ENCODE measurements at regions not wholly inside any gene's neighbourhood (a gene's known extent, or its start where the extent isn't known, plus 50 kb on each side); places are given as distances from the start of the nearest gene placed in this dataset.
A peak's percentile ranks its signal among the peaks of the same experiment; 100 is the strongest.
"Not testable (repeated sequence)": the region's sequence is repeated elsewhere in the genome, so short reads cannot be mapped to it uniquely, and the experiment has no call there.

GRCh38 chr20:48492015-48492714 is 335.6 kb downstream of the PREX1 start:
- no peak for DNase-seq (ENCODE audit: low spot score)
- FAIRE-seq = no peak

DNA sequence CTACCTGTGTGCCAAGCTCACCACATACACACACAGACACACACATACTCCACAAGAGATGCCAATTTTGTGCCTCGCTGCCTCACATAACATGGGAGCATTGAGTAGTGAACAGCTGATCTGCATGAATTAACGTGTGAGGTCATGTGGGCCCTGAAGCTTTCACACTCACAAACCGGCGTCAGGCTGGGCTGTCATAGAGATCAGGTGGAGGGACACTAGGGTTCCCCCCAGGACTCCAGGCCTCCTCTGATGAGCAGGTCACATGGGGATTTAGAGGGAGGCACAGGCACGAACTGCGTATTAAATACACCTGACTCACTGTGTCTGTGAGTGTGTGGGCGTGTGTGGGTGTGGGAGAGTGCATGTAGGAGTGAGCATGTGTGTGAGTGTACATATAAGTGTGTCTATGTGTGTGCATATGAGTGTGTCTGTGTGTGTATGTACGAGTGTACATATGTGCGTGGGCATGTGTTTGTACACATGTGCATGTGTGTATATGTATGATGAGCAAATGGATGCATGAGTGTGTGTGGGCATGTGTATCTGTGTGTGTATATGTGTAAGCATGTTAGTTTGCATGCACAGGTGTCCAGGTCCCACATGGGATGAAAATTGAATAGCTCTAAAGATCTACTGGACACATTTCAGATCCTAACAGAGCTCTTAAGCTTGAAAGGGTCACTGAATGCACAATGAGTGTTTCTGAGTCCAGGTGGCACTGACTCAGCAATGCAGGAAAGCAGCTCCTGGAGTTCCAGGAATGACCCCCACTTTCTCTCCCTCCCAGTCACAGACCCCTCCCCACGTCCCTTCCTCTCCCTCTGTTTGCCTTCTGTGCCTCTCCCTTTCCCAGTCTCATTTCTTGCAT is 336.6 kb downstream of the PREX1 start:
- FAIRE-seq (peak; percentile 30), DNase-seq (ENCODE audit: low spot score) (no peak)

DNA sequence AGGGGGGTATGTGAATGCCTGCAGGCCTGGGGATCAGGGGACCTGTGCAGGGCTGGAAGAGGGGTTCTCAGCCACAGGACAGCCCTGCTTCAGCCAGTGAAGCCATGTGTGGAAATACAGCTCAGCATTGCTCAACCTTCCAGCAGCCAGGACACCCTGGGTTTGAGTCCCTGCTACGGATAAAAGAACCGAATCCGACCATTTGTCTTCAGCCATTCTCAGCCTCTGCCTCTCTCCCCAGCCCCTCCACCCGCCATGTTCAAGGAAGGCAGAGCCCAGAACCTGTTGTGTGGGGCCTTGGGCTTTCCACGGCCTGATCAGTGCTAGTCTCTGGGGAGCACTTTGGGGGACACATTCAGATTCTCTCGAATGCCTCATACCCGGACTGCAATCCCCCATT is 337.5 kb downstream of the PREX1 start:
- not testable (repeated sequence) for DNase-seq (ENCODE audit: low spot score); FAIRE-seq

DNA sequence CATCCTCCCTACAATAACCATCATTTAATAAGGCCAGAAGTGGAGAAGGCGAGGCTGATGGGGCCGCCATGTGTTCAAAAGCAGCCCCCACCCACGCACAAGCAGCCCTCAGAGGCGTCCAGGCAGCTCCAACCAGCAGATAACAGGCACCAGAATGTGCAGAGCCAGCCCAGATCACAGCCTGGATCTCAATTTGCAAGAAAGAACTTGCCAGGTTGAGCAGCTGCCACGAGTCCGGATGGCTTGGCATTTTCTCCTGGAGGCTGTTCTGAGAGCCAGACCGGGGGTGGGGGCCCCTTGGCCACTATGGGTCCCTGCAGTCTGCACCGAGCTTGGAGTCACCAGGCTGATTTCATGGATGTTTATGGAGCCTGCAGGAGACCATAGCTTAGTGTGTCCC is 338.1 kb downstream of the PREX1 start:
- FAIRE-seq = no peak
- DNase-seq (ENCODE audit: low spot score) = no peak

GRCh38 chr20:48489046-48489463 is 338.7 kb downstream of the PREX1 start:
- DNase-seq (ENCODE audit: low spot score) = no peak
- no peak for FAIRE-seq

DNA sequence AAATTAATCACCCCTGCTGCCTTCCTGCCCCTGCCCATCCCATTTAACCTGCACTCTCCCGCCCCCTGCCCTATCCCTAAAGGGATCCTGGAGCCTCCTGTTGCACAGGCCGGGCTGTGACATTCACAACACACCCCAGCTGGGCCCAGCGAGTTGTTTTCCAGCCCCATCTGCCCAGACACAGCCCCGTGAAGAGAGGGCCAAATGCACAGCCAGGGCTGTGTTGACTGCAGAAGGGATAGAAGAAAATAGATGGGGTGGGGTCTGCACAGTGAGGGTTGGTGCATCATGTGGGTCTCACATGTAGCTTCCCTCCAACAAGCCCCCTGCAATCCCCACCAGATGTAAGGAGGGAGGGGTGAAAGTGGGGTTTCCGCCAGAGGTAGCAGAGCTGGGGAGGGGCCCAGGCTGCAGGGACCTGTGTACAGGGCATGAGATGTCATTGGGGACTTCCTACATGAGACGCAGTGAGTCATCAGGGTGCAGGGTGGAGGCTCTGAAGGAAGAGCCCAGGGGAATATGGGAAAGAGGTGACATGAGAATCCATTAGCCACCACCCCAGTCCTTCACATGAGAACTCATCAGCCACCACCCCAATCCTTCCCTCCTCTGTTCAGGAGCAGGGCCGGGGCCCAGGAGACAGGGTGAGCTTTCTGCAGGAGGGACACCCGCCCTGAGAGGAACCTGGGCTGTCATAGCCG is 339.3 kb downstream of the PREX1 start:
- not testable (repeated sequence) for DNase-seq (ENCODE audit: low spot score)

DNA sequence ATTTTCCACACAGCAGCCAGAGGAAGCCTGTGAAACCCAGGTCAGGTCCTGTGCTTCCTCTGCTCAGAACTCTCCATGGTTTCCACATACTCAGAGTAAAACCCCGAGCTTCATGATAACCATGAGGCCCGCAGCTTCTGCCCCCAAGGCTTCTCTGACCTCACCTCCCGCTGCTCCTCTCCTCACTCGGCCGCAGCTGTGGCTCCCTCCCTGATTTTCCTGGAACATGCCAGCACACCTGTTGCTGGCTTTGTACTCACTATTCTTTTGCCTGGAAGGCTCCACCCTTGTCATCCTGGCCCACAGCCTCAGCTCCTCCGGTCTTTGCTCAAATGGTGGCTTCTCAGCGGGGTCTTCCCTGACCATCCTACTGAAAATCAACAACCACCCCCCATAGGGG is 341.7 kb downstream of the PREX1 start:
- no peak for DNase-seq (ENCODE audit: low spot score)
- no peak for FAIRE-seq

More for the DNA sequence above, 339.3 kb downstream of the PREX1 start:
- FAIRE-seq = not testable (repeated sequence)

DNA sequence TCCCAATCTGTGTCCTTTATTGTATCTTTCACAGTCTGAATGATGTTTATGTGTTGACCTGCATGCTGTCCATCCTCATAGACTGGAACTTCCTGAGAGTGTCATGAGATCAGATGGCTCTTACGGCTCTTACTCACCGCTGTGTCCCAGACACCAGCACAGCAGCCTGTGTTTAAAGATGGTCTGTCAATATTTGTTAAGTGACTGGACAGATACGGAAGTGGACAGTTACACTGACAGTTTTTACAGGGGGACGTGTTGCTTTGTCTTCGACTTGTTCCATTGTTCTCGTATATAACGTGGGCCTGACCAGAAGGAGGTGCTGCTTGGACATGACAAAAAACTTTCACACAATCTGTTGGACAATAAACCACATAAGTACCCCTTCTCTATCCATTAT is 342.6 kb downstream of the PREX1 start:
- FAIRE-seq; DNase-seq (ENCODE audit: low spot score): not testable (repeated sequence)

DNA sequence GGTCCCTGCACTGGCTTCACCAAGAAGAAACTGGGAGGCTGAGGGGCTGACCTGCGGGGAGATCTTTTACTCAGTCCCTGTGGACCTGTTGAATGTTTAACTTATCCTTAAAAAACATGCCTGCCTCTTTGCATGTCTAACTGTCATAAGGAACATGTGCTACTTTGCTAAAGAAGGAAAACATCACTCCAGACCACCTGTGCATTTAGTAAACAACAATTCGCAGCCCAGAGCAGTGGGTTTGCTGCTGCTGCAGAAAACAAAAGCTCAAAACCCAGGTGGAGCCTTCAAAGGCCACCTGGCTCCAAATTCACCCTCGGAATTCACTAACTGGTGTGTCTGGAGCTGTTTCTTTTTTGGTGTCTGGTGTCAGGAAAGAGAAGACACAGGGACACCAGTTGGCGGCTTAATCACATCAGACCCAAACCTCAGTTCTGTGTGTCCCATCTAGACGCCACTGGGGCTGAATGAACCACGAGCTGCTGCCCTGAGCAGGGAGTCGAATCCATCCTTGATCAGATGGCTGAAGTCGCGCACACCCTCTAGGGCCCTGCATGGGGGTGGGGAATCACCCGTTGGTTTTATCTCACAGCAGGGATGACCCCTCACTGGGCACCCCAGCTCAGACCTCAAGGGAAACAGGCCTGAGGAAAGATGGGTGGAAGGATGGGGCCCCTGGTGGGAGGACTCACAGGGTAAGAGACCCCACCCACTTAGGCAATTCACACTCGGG is 344.3 kb downstream of the PREX1 start:
- FAIRE-seq (no peak), DNase-seq (ENCODE audit: low spot score) (no peak)

DNA sequence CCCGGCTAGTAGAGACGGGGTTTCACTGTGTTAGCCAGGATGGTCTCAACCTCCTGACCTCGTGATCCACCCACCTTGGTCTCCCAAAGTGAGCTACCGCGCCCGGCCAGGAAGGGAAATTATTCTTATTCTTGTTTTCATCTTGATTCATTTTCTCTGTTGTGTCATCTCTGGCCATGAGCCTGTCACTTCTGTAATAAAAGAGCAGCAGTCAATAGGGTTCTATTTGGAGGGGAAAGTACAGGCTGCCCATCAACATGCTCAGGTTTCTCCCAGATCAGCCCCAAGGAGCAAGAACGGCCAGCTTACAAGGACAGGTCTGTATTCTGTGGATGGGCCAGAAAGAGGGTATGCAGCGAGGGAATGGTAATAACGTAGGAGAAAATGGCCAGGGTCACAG is 345.0 kb downstream of the PREX1 start:
- DNase-seq (ENCODE audit: low spot score) (no peak), FAIRE-seq (no peak)

DNA sequence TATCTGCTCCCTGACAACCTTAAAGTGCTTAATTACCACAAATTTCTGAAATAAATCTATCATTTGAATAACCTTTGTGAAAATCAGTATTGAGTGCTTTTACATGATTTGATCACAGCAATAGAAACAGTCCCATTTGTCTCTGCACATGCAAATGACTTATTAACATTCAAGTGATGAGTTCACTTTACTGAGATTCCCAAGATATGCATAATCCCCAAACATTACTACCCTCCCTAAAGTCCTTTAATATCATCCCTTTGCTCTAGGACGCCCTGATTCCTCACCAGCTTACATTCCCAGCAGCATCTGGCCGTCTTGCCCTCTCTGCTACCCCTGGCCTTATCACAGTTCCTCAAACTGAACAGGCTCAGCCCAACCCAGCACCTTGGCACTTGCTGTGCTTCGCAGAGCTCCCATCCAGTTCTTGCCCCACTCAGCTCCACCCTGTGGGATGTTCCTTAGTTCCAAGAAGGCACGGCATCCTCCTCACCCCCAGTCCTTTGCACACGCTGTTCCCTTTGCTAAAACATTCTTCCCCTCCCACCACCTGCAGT is 347.5 kb downstream of the PREX1 start:
- FAIRE-seq = no peak

DNA sequence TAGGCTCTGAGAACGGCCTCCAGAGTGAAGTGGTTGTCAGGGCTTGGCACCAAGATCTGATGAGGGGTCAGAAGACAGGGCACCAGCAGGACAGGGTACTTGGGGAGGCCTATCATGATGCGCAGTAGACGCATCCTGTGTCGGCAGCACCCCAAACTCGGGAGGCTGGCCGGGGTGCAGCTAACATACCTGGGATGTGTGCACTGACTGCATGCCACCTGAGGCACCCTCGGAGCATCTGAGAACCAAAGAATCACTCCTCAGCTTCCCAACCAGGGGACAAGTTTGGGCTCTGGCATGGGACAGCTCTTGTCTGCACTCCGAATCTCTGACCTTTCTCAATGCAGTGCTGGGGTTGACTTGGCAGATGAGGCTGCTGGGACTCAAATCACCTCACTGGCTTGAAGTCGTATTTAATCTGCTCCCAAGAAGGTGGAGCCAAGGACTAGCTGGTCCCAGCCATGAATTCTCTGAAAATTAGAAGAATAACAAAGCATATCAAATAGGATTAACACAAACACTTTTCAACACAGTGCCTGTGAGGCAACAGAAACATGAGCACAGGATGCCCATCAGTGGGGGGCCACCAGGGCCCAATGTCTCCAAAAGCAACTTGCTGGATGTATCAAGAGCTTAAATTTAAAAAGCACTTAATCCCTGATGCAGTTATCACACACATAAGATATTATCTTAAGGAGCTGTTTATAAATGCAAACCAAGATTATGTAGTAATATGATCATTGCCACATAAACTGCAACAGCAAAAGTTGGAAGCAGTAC is 348.8 kb downstream of the PREX1 start:
- DNase-seq (ENCODE audit: low spot score) (no peak), FAIRE-seq (no peak)

More for the DNA sequence above, 347.5 kb downstream of the PREX1 start:
- no peak for DNase-seq (ENCODE audit: low spot score)

DNA sequence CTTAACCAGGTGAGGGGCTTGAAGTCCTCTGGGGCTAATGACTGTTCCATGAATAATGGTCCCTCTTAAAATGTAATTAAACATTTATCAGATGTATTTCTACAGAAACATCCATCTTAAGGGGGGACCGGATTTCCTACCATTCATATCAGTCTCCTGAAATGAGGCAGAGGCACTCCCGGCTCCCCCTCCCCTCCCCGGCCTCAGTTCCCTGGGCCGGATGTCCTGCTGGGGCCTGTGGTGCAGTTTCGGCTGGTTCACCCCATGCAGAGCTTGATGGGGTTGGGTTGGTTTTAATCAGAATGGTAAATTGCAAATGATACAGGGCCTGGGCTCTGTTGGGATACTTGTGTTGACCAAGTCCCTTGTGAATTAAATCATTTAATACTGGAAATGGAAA is 349.4 kb downstream of the PREX1 start:
- no peak for DNase-seq (ENCODE audit: low spot score)
- no peak for FAIRE-seq

DNA sequence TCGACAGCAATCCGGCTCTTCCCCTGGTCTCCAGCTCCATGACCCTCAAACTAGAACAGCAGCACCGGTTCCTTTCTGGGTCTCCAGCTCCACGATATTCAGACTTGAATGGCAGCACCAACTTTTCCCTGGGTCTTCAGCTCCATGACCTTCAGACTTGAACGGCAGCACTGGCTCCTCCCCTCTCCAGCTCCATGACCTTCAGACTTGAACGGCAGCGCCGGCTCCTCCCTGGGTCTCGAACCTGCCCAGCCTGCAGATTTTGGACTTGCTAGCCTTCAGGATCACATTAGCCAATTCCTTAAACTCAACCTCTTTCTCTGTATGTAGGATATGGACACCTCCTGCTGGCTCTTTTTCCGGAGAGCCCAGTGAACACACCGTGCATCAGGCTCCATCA is 350.9 kb downstream of the PREX1 start:
- no peak for DNase-seq (ENCODE audit: low spot score)
- no peak for FAIRE-seq

DNA sequence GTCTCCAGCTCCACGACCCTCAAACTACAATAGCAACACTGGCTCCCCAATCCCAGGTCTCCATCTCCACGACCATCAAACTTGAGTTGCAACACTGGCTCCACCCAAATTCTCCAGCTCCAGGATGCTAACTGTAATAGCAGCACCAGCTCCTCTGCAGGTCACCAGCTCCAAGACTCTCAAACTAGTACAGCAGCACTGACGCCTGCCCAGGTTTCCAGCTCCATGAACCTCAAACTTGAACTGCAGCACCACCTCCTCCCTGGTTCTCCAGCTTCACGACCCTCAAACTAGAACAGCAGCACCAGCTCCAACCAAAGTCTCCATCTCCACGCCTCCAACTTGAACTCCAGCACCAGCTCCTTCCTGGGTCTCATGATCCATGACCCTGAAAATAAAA is 353.8 kb downstream of the PREX1 start:
- FAIRE-seq (no peak), DNase-seq (ENCODE audit: low spot score) (no peak)

DNA sequence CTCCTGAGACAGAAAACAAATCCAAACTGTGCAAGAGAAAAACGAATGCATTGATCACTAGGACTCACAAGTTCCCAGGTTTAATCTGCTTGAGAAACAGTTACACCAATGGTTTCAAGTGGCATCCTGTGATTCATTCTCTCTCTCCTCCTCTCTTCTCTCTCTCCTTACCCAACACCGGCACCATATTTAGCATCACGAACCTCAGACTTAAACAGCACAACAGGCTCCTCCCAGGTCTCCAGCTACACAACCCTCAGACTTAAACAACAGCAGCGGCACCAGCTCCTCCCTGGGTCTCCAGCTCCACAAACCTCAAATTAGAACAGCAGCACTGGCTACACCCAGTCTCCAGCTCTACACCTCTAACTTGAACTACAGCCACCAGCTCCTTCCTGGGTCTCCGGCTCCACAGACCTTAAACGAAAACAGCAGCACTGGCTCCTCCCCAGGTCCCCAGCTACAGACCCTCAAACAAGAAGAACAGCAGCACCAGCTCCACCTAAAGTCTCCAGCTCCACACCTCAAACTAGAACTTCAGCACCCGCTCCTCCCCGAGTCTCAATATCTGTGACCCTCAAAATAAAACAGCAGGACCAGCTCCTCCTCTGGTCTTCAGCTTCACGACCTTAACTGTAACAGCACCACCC is 355.9 kb downstream of the PREX1 start:
- FAIRE-seq (no peak), DNase-seq (ENCODE audit: low spot score) (no peak)

DNA sequence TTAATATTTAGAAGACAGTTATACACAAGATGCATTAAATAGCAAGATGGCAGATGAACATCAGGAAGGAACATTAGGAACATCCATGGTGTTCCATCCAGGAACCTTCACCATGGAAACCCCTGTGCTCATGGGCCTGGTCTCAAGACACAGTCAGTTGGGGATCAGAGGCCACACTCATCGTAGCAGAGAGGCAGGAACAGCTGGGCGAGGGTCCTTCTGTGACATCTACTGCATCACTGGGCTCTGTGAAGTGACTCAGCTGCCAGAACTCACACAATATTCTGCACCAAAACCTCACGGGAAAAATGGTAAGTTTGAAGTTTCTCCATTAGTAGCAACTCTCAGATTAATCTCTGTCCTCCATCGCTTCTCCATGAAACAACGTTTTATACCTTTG is 356.6 kb downstream of the PREX1 start:
- DNase-seq (ENCODE audit: low spot score) = no peak

GRCh38 chr20:48470141-48470540 is 357.7 kb downstream of the PREX1 start:
- FAIRE-seq = no peak
- DNase-seq (ENCODE audit: low spot score) = no peak

More for the DNA sequence above, 356.6 kb downstream of the PREX1 start:
- FAIRE-seq = peak; percentile 30

DNA sequence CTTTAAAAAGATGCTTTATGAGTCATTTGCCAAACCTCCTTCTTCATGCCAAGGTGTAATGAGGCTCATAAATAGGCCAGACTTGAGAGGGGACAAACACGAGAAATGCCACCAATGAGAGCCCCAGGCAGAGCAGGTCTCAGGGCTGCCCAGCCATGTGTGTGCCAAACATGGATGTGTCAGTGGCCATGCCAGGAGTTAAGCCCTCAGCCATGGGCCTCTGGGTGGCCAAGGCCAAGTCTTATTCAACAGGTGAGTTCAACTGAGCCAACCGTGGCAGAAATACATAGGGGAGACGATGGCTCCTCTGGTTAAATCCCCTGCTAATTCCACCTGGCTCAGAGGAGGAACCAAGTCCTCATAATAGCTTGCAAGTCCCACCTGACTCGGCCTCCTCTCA is 358.8 kb downstream of the PREX1 start:
- no peak for DNase-seq (ENCODE audit: low spot score)
- no peak for FAIRE-seq

- FAIRE-seq (peak; percentile 50), DNase-seq (ENCODE audit: low spot score) (no peak)
These were observed 359.2 kb downstream of the PREX1 start for GRCh38 chr20:48468571-48468970.

All from urothelium cell line (cell line).